LoVo (cell line): ENCODE measurements at regions not wholly inside any gene's neighbourhood (a gene's known extent, or its start where the extent isn't known, plus 50 kb on each side); places are given as distances from the start of the nearest gene placed in this dataset.

Experiments
- DNase-seq: peaks from one replicate; pipeline ENCODE4 v3.0.0-alpha.2; 2016; ENCODE audit warnings: low spot score

GRCh38 chr4:100804576-100805360 is 286.9 kb upstream of the EMCN start:
- no peak for DNase-seq

GRCh38 chr4:100803751-100804150 is 285.9 kb upstream of the EMCN start:
- no peak for DNase-seq

GRCh38 chr4:100799761-100800539 is 282.1 kb upstream of the EMCN start:
- DNase-seq, result no peak

GRCh38 chr4:100797791-100798190 is 280.0 kb upstream of the EMCN start:
- DNase-seq, result no peak

GRCh38 chr4:100797356-100797755 is 279.5 kb upstream of the EMCN start:
- no peak for DNase-seq

- no peak for DNase-seq
Measured at GRCh38 chr4:100796332-100796731, 278.5 kb upstream of the EMCN start.

- no peak for DNase-seq
Measured at GRCh38 chr4:100795581-100795980, 277.8 kb upstream of the EMCN start.

GRCh38 chr4:100790836-100791615 is 273.2 kb upstream of the EMCN start:
- DNase-seq, result no peak

GRCh38 chr4:100789991-100790390 is 272.2 kb upstream of the EMCN start:
- no peak for DNase-seq

- DNase-seq, result no peak
Measured at GRCh38 chr4:100786481-100786880, 268.7 kb upstream of the EMCN start.

GRCh38 chr4:100782356-100782755 is 264.5 kb upstream of the EMCN start:
- DNase-seq, result no peak

- DNase-seq, result no peak
Measured at GRCh38 chr4:100781435-100781834, 263.6 kb upstream of the EMCN start.

GRCh38 chr4:100780126-100780525 is 262.3 kb upstream of the EMCN start:
- no peak for DNase-seq

GRCh38 chr4:100778431-100778830 is 260.6 kb upstream of the EMCN start:
- DNase-seq, result no peak

- no peak for DNase-seq
Measured at GRCh38 chr4:100762738-100763137, 244.9 kb upstream of the EMCN start.

- DNase-seq, result no peak
Measured at GRCh38 chr4:100754751-100755150, 236.9 kb upstream of the EMCN start.

- no peak for DNase-seq
Measured at GRCh38 chr4:100746141-100746739, 228.4 kb upstream of the EMCN start.

GRCh38 chr4:100742045-100742444 is 224.2 kb upstream of the EMCN start:
- DNase-seq, result peak; percentile 27

GRCh38 chr4:100739426-100739825 is 221.6 kb upstream of the EMCN start:
- DNase-seq, result no peak

GRCh38 chr4:100738196-100739165 is 220.7 kb upstream of the EMCN start:
- DNase-seq, result peak; percentile 84
